H1 (cell line): ENCODE measurements at regions not wholly inside any gene's neighbourhood (a gene's known extent, or its start where the extent isn't known, plus 50 kb on each side); places are given as distances from the start of the nearest gene placed in this dataset.

Experiments
- CBX5 ChIP-seq: fragments of 300-800, 300-1000 bp; sonication (generic); IDR thresholded peaks from 2 replicates; pipeline ENCODE4 v1.7.1; 2016; ENCODE audit warnings: antibody characterized with exemption, low read length, low read depth

- no peak for TF ChIP-seq CBX5
Observed at GRCh38 chr6:146894624-146895023, 295.9 kb downstream of the ADGB start (continued).
